ENCODE measurements at regions not wholly inside any gene's neighbourhood (a gene's known extent, or its start where the extent isn't known, plus 50 kb on each side); places are given as distances from the start of the nearest gene placed in this dataset.

- Histone ChIP-seq H3K9ac (ENCODE audit: control insufficient read depth, extremely low read depth, insufficient read depth, low read length) (no peak overlapping the region), H3K27ac (ENCODE audit: control insufficient read depth, insufficient read depth, low read length) (no peak overlapping the region), H3K4me3 (ENCODE audit: control insufficient read depth in 2 of 3, extremely low read depth in 1 of 3, insufficient read depth in 2 of 3, low read depth in 1 of 3, low read length in 3 of 3) (no peak overlapping the region), H3K36me3 (ENCODE audit: control insufficient read depth in 2 of 2, extremely low read depth in 1 of 2, insufficient read depth in 2 of 2, low read length in 2 of 2) (no peaks in the 10 kb centered on the region), H2AFZ (ENCODE audit: control insufficient read depth, low read length) (no peak overlapping the region), H4K20me1 (ENCODE audit: control insufficient read depth, extremely low read depth, insufficient read depth, low read length) (no peaks in the 10 kb centered on the region), H3K27me3 (ENCODE audit: control insufficient read depth, extremely low read depth, insufficient read depth, low read length) (no peaks in the 10 kb centered on the region), H3K9me1 (ENCODE audit: control insufficient read depth, extremely low read depth, insufficient read depth, low read length) (no peaks in the 10 kb centered on the region), H3K4me2 (ENCODE audit: control insufficient read depth, extremely low read depth, insufficient read depth, low read depth, low read length) (no peak overlapping the region), H3K9me3 (ENCODE audit: control insufficient read depth, low read depth, low read length) (no peaks in the 10 kb centered on the region), H3K4me1 (ENCODE audit: control insufficient read depth, extremely low read depth, insufficient read depth, low read length) (no peaks in the 10 kb centered on the region), H3K79me2 (ENCODE audit: control insufficient read depth, insufficient read depth, low read length) (no peaks in the 10 kb centered on the region)
- TF ChIP-seq EZH2 (IDR thresholded peaks at IDR 0.05; ENCODE audit: low read length) = no peak
- TF ChIP-seq CTCF (optimal IDR thresholded peaks at IDR 0.05 in 1 of 3, IDR thresholded peaks at IDR 0.05 in 1 of 3, conservative IDR thresholded peaks at IDR 0.05 in 1 of 3; ENCODE audit: extremely low read depth in 1 of 3, insufficient read depth in 2 of 3, low read length in 3 of 3) = no peak
- FAIRE-seq (no peak), DNase-seq (ENCODE audit: low read depth, low spot score) (no peak)
- dilution Hi-C loops (cut with MboI; ENCODE audit: extremely low pct_ligation_motif_present, low sequenced_read_pairs) = no loop called here
These were observed 472.4 kb upstream of the HS3ST1 start for GRCh38 chr4:11901089-11901488.

- TF ChIP-seq CTCF (optimal IDR thresholded peaks at IDR 0.05 in 1 of 3, IDR thresholded peaks at IDR 0.05 in 1 of 3, conservative IDR thresholded peaks at IDR 0.05 in 1 of 3; ENCODE audit: extremely low read depth in 1 of 3, insufficient read depth in 2 of 3, low read length in 3 of 3) (no peak), EZH2 (IDR thresholded peaks at IDR 0.05; ENCODE audit: low read length) (no peak)
- Histone ChIP-seq H3K27ac (ENCODE audit: control insufficient read depth, insufficient read depth, low read length) (no peak overlapping the region), H4K20me1 (ENCODE audit: control insufficient read depth, extremely low read depth, insufficient read depth, low read length) (no peaks in the 10 kb centered on the region), H3K9me1 (ENCODE audit: control insufficient read depth, extremely low read depth, insufficient read depth, low read length) (no peaks in the 10 kb centered on the region), H3K79me2 (ENCODE audit: control insufficient read depth, insufficient read depth, low read length) (no peaks in the 10 kb centered on the region), H3K4me2 (ENCODE audit: control insufficient read depth, extremely low read depth, insufficient read depth, low read depth, low read length) (no peak overlapping the region), H3K27me3 (ENCODE audit: control insufficient read depth, extremely low read depth, insufficient read depth, low read length) (no peaks in the 10 kb centered on the region), H3K4me1 (ENCODE audit: control insufficient read depth, extremely low read depth, insufficient read depth, low read length) (no peaks in the 10 kb centered on the region), H3K9ac (ENCODE audit: control insufficient read depth, extremely low read depth, insufficient read depth, low read length) (no peak overlapping the region), H3K36me3 (ENCODE audit: control insufficient read depth in 2 of 2, extremely low read depth in 1 of 2, insufficient read depth in 2 of 2, low read length in 2 of 2) (no peaks in the 10 kb centered on the region), H3K4me3 (ENCODE audit: control insufficient read depth in 2 of 3, extremely low read depth in 1 of 3, insufficient read depth in 2 of 3, low read depth in 1 of 3, low read length in 3 of 3) (no peak overlapping the region), H2AFZ (ENCODE audit: control insufficient read depth, low read length) (no peak overlapping the region), H3K9me3 (ENCODE audit: control insufficient read depth, low read depth, low read length) (no peaks in the 10 kb centered on the region)
- FAIRE-seq = no peak
- dilution Hi-C loops (cut with MboI; ENCODE audit: extremely low pct_ligation_motif_present, low sequenced_read_pairs) = no loop called here
- no peak for DNase-seq (ENCODE audit: low read depth, low spot score)
These were observed 471.7 kb upstream of the HS3ST1 start for GRCh38 chr4:11900359-11900758.

All from keratinocyte (primary cell).